Activated CD4-positive, alpha-beta memory T cell treated with anti-CD3 and anti-CD28 coated beads, Interleukin-2, amount 10 ng/mL, durations not matched to agents 7 days and 5 days (primary cell): ENCODE measurements at regions not wholly inside any gene's neighbourhood (a gene's known extent, or its start where the extent isn't known, plus 50 kb on each side); places are given as distances from the start of the nearest gene placed in this dataset.

Experiments used
- CTCF ChIA-PET: fragments of 350-600 bp; sonication (Branson Sonifier 250); formaldehyde crosslinking; loops from one replicate; lab custom pipeline; 2021; ENCODE audit warnings: antibody characterized with exemption, inconsistent platforms; lab: Charles Lee
- POLR2A ChIA-PET: fragments of 350-600 bp; sonication (Branson Sonifier 250); formaldehyde crosslinking; loops from one replicate; lab custom pipeline; 2021; ENCODE audit warnings: antibody characterized with exemption; lab: Charles Lee
- DNase-seq: peaks from one replicate; pipeline ENCODE4 v3.0.0-alpha.2; 2020
- H3K27ac Mint-ChIP-seq: one replicate; pipeline ENCODE4 v1.8.0; 2021; ENCODE audit warnings: mild to moderate bottlenecking, mixed read lengths
- H3K27me3 Mint-ChIP-seq: one replicate; pipeline ENCODE4 v1.8.0; 2021; ENCODE audit warnings: mixed read lengths
- H3K36me3 Mint-ChIP-seq: one replicate; pipeline ENCODE4 v1.8.0; 2021; ENCODE audit warnings: low read depth, mixed read lengths
- H3K4me1 Mint-ChIP-seq: one replicate; pipeline ENCODE4 v1.8.0; 2021; ENCODE audit warnings: mixed read lengths
- H3K4me3 Mint-ChIP-seq: one replicate; pipeline ENCODE4 v1.8.0; 2021; ENCODE audit warnings: mild to moderate bottlenecking, mixed read lengths
- H3K9me3 Mint-ChIP-seq: one replicate; pipeline ENCODE4 v1.8.0; 2021; ENCODE audit warnings: mixed read lengths

- CTCF ChIA-PET, result no interaction called here
- H3K36me3 Mint-ChIP-seq, result no peaks in the 10 kb centered on the region
- POLR2A ChIA-PET, result no interaction called here
- DNase-seq, result no peak
- H3K27ac Mint-ChIP-seq, result no peak overlapping the region
- no peaks in the 10 kb centered on the region for H3K9me3 Mint-ChIP-seq
- H3K4me1 Mint-ChIP-seq, result no peaks in the 10 kb centered on the region
- peaks cover 11% of the 10 kb centered on the region for H3K27me3 Mint-ChIP-seq
- H3K4me3 Mint-ChIP-seq, result no peak overlapping the region
These were observed 162.2 kb upstream of the TWIST2 start for GRCh38 chr2:238685713-238686112.

- Mint-ChIP-seq H3K27ac (no peak overlapping the region), H3K4me1 (no peaks in the 10 kb centered on the region), H3K27me3 (peaks cover 7% of the 10 kb centered on the region), H3K9me3 (no peaks in the 10 kb centered on the region), H3K36me3 (no peaks in the 10 kb centered on the region), H3K4me3 (no peak overlapping the region)
- POLR2A ChIA-PET, result no interaction called here
- no peak for DNase-seq
- CTCF ChIA-PET, result no interaction called here
These were observed 161.7 kb upstream of the TWIST2 start for GRCh38 chr2:238686223-238686622.

DNA sequence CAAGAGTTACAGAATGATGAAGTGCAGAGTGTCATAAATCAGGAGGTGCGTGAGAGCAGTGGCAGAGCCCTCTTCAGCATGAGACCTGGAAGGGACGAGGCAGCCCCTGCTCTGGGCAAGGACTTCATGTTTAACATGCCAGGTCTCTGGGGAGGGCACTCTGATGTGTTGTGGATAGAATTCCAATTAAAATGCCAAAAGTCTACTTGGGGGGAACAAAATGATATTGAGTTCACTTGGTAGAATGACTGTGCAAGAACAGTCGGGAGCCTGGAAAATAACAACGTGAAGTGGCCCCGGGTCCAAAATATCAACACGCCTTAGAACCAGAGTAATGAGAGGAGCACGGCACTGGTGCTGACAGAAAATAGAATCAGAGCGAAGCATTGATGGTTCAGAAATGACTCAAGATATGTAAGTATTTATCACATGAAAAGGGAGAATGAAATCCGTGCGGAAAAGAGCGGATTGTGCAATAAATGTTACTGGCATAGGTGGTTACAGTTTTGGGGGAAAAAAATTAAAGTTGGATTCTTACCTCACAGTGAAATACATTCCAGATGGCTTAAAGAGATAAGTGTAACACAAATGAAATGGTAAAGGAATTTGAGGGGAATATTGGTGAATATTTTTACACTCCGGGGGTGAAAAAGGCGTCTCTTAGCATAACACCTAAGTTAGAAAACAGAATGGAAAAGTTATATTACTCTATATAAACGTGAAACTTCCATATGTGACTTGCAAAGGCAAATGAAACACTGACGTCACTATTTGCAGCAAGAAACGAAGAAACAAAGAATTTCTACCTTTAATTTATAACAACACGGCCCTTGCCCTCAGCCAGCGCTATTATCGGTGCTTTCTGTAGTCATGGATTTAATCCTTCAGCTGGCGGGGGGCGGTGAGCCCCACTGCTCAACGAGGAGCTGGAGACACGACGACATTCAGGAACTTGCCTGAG is 159.4 kb upstream of the TWIST2 start:
- no peak for DNase-seq
- H3K4me3 Mint-ChIP-seq, result no peak overlapping the region
- H3K36me3 Mint-ChIP-seq, result no peaks in the 10 kb centered on the region
- H3K27ac Mint-ChIP-seq, result no peak overlapping the region
- POLR2A ChIA-PET, result no interaction called here
- CTCF ChIA-PET, result no interaction called here
- H3K4me1 Mint-ChIP-seq, result no peaks in the 10 kb centered on the region
- peaks cover 5% of the 10 kb centered on the region for H3K27me3 Mint-ChIP-seq
- no peaks in the 10 kb centered on the region for H3K9me3 Mint-ChIP-seq

- Mint-ChIP-seq H3K9me3 (no peaks in the 10 kb centered on the region), H3K36me3 (no peaks in the 10 kb centered on the region), H3K27ac (no peak overlapping the region), H3K4me1 (no peaks in the 10 kb centered on the region), H3K27me3 (peaks cover 5% of the 10 kb centered on the region), H3K4me3 (no peak overlapping the region)
- no peak for DNase-seq
- ChIA-PET POLR2A (no interaction called here), CTCF (no interaction called here)
These were observed 158.6 kb upstream of the TWIST2 start for GRCh38 chr2:238689331-238689730.

DNA sequence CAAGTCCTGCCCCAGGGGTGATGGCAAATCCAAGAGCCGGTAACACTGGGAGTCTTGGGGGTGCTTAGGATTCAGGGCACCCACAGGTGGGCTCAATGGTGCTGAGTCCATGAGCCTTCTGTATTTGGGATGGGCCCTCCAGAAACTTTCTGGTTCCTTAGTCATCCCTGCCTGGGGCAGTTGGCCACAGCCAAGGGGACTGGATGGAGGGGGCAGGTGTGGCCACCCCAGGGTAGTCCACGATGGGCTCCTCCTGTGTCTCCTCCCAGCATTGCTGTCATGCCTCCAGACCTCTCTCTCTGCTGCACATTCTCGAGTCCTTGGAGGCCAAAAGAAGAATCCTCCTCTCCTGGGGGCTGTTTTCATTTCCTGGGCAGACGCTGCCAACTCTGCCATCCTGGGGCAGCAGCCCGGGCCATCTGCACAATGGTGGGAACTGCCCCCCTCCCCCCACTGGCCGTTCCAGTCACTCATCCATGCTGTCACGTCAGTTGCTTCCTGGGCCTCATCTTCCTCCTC is 158.0 kb upstream of the TWIST2 start:
- Mint-ChIP-seq H3K4me1 (no peaks in the 10 kb centered on the region), H3K4me3 (no peak overlapping the region), H3K27ac (no peak overlapping the region), H3K9me3 (no peaks in the 10 kb centered on the region), H3K27me3 (peaks cover 5% of the 10 kb centered on the region), H3K36me3 (no peaks in the 10 kb centered on the region)
- ChIA-PET POLR2A (no interaction called here), CTCF (no interaction called here)
- no peak for DNase-seq

- POLR2A ChIA-PET, result no interaction called here
- no peaks in the 10 kb centered on the region for H3K36me3 Mint-ChIP-seq
- H3K9me3 Mint-ChIP-seq, result no peaks in the 10 kb centered on the region
These were observed 157.4 kb upstream of the TWIST2 start for GRCh38 chr2:238690511-238690910.

GRCh38 chr2:238691596-238692491 is 156.0 kb upstream of the TWIST2 start:
- Mint-ChIP-seq H3K36me3 (no peaks in the 10 kb centered on the region), H3K4me1 (no peaks in the 10 kb centered on the region), H3K9me3 (no peaks in the 10 kb centered on the region), H3K27me3 (no peaks in the 10 kb centered on the region), H3K4me3 (no peak overlapping the region), H3K27ac (no peak overlapping the region)
- ChIA-PET CTCF (no interaction called here), POLR2A (no interaction called here)
- DNase-seq, result no peak

More at GRCh38 chr2:238690511-238690910, 157.4 kb upstream of the TWIST2 start:
- H3K27me3 Mint-ChIP-seq, result peaks cover 5% of the 10 kb centered on the region
- no peak overlapping the region for H3K27ac Mint-ChIP-seq
- H3K4me1 Mint-ChIP-seq, result no peaks in the 10 kb centered on the region
- CTCF ChIA-PET, result no interaction called here
- H3K4me3 Mint-ChIP-seq, result no peak overlapping the region
- no peak for DNase-seq

GRCh38 chr2:238692562-238692961 is 155.3 kb upstream of the TWIST2 start:
- H3K9me3 Mint-ChIP-seq, result no peaks in the 10 kb centered on the region
- H3K36me3 Mint-ChIP-seq, result no peaks in the 10 kb centered on the region
- no peak overlapping the region for H3K4me3 Mint-ChIP-seq
- H3K27ac Mint-ChIP-seq, result no peak overlapping the region
- no peaks in the 10 kb centered on the region for H3K4me1 Mint-ChIP-seq
- H3K27me3 Mint-ChIP-seq, result no peaks in the 10 kb centered on the region
- ChIA-PET POLR2A (no interaction called here), CTCF (no interaction called here)
- DNase-seq, result no peak

DNA sequence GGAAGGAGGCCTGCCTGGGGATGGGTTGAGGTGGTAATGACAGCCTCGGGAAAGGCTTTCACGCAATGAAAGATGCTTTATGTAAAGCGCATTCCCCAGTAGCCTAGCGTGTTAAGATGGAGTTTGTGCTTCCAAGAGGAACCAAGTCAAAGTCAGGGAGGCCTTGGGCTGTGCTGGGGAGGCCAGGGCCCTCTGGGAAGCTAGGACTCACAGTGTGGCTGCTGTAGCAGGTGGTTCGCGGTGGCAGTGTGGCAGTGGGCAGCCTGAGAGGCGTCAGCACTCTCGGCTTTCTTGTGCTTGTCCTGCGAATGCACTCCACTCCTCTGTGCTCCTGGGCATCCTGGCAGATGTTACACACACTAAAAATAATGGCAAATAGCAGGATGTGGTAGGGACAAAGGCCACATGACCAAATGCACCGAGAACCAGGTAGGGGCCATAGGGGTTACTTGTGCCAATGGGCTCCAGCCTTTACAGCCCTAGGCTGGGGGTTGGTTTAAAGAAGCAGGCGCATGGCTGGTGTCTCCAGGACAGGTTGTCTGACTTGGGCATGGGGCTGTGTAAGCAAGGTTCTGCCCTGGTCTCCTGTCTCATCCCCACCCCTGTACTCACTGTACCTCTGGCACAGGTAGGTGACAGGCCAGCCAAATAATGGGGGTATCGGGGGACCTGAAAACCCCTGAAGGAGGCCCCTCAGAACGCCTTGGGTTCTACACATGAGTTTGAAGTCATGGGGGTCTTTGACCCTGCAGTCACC is 154.4 kb upstream of the TWIST2 start:
- H3K36me3 Mint-ChIP-seq, result no peaks in the 10 kb centered on the region
- POLR2A ChIA-PET, result no interaction called here
- CTCF ChIA-PET, result no interaction called here
- no peak overlapping the region for H3K27ac Mint-ChIP-seq
- DNase-seq, result no peak
- H3K4me3 Mint-ChIP-seq, result no peak overlapping the region
- no peaks in the 10 kb centered on the region for H3K4me1 Mint-ChIP-seq
- no peaks in the 10 kb centered on the region for H3K9me3 Mint-ChIP-seq
- no peaks in the 10 kb centered on the region for H3K27me3 Mint-ChIP-seq

DNA sequence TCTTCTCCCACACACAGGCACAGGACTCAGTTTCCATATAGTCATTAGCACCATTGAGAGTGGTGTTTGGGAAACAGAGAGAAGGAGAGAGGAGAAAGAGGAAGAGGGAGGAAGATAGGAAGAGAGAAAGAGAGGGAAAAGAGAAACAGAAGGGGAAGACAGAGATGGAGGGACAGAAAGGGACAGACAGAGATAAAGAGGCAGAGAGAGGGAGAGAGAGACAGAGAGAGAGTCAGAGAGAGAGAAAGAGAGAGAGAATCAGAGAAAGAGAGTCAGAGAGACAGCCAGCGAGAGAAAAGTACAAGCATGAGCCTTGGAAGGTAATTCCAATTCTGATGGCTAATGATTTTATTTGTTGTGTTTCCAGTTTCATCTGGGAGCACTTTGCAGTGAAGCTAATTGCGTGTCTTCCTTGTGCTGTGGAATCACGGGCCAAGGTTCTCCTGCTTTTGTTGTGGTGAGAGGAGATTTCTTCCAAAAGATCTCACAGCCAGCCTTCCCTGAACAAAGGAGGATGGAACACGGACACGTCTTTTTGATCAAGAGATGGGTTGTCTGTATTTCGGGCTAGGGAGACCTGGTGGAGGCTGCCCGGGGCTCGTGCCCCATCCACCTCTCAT is 153.6 kb upstream of the TWIST2 start:
- no peaks in the 10 kb centered on the region for H3K36me3 Mint-ChIP-seq
- no peak overlapping the region for H3K27ac Mint-ChIP-seq
- DNase-seq, result no peak
- H3K27me3 Mint-ChIP-seq, result no peaks in the 10 kb centered on the region
- ChIA-PET POLR2A (no interaction called here), CTCF (no interaction called here)
- no peaks in the 10 kb centered on the region for H3K9me3 Mint-ChIP-seq
- H3K4me1 Mint-ChIP-seq, result no peaks in the 10 kb centered on the region
- no peak overlapping the region for H3K4me3 Mint-ChIP-seq

- ChIA-PET CTCF (no interaction called here), POLR2A (no interaction called here)
- H3K27me3 Mint-ChIP-seq, result no peaks in the 10 kb centered on the region
- H3K9me3 Mint-ChIP-seq, result no peaks in the 10 kb centered on the region
- no peak overlapping the region for H3K4me3 Mint-ChIP-seq
- H3K36me3 Mint-ChIP-seq, result no peaks in the 10 kb centered on the region
- DNase-seq, result no peak
- no peaks in the 10 kb centered on the region for H3K4me1 Mint-ChIP-seq
- no peak overlapping the region for H3K27ac Mint-ChIP-seq
These were observed 153.0 kb upstream of the TWIST2 start for GRCh38 chr2:238694922-238695321.

DNA sequence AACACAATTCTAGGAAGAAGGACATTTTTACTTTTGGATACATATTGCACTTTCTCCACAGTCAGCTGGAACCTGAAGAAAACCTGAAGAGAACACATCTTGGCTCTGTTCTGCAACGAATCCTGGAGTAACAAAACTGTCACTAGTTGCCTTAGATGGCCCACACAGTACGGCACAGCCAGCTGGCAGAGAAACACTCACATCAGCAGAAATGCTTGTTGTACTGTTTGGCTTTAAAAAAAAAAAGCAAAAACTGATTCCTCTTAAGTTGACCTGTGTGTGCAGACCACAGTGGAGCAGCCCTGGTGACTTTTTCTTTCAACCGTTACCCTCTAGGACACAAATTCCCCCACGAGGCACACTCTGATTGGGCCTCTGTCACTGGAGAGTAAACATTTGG is 152.3 kb upstream of the TWIST2 start:
- Mint-ChIP-seq H3K4me1 (no peaks in the 10 kb centered on the region), H3K27ac (no peak overlapping the region), H3K27me3 (no peaks in the 10 kb centered on the region), H3K4me3 (no peak overlapping the region), H3K9me3 (no peaks in the 10 kb centered on the region), H3K36me3 (no peaks in the 10 kb centered on the region)
- POLR2A ChIA-PET, result no interaction called here
- CTCF ChIA-PET, result no interaction called here
- DNase-seq, result no peak
